Calu3 (cell line): ENCODE measurements at regions not wholly inside any gene's neighbourhood (a gene's known extent, or its start where the extent isn't known, plus 50 kb on each side); places are given as distances from the start of the nearest gene placed in this dataset.

Experiments
- BruUV-seq: library from RNA; stranded (reverse); fragments of 400-500 nt; replicated peaks from 2 replicates; lab custom pipeline; 2021; lab: Mats Ljungman, UMichigan
- CTCF ChIA-PET: fragments of 300-600 bp; sonication (Branson Sonifier 250); formaldehyde crosslinking; loops from one replicate; lab custom pipeline; 2022; ENCODE audit warnings: antibody characterized with exemption; lab: Charles Lee
- DNase-seq: peaks from one replicate; pipeline ENCODE4 v3.0.0; 2022
- H3K27ac Mint-ChIP-seq: one replicate; pipeline ENCODE4 v1.8.0; 2022; ENCODE audit warnings: mixed read lengths; ENCODE audit not compliant: unreplicated experiment
- H3K27me3 Mint-ChIP-seq: one replicate; pipeline ENCODE4 v1.8.0; 2022; ENCODE audit warnings: mixed read lengths; ENCODE audit not compliant: unreplicated experiment
- H3K36me3 Mint-ChIP-seq: one replicate; pipeline ENCODE4 v1.8.0; 2022; ENCODE audit warnings: mild to moderate bottlenecking, moderate library complexity, mixed read lengths; ENCODE audit not compliant: insufficient read depth, unreplicated experiment
- H3K4me1 Mint-ChIP-seq: one replicate; pipeline ENCODE4 v1.8.0; 2022; ENCODE audit warnings: mild to moderate bottlenecking, low read depth, mixed read lengths; ENCODE audit not compliant: unreplicated experiment
- H3K4me3 Mint-ChIP-seq: one replicate; pipeline ENCODE4 v1.8.0; 2022; ENCODE audit warnings: mild to moderate bottlenecking, low read depth, moderate library complexity, mixed read lengths; ENCODE audit not compliant: unreplicated experiment
- H3K9me3 Mint-ChIP-seq: one replicate; pipeline ENCODE4 v1.8.0; 2022; ENCODE audit warnings: low read depth, mixed read lengths; ENCODE audit not compliant: unreplicated experiment
- CTCF ChIP-seq: fragments of 200-600 bp; IDR thresholded peaks from one replicate; pipeline ENCODE4 v1.8.0; 2022; ENCODE audit warnings: antibody characterized with exemption; ENCODE audit not compliant: unreplicated experiment
- intact Hi-C: fragments of 100-400 bp; cut with micrococcal nuclease; formaldehyde crosslinking; loops from one replicate; pipeline ENCODE4 v1.10.0; 2022; ENCODE audit not compliant: unreplicated experiment

- CTCF ChIA-PET = no interaction called here
- no peak for TF ChIP-seq CTCF
- intact Hi-C loops = no loop called here
- no peak for DNase-seq
- no TSS peak for BruUV-seq
- H3K27ac Mint-ChIP-seq = no peak overlapping the region
- no peaks in the 10 kb centered on the region for H3K9me3 Mint-ChIP-seq
- H3K4me1 Mint-ChIP-seq = no peaks in the 10 kb centered on the region
- no peak overlapping the region for H3K4me3 Mint-ChIP-seq
- H3K27me3 Mint-ChIP-seq = no peaks in the 10 kb centered on the region
- H3K36me3 Mint-ChIP-seq = no peaks in the 10 kb centered on the region
Measured at GRCh38 chr1:57655161-57655560, 231.3 kb upstream of the DAB1 start.

- H3K9me3 Mint-ChIP-seq = peaks cover 3% of the 10 kb centered on the region
- no TSS peak for BruUV-seq
- CTCF ChIA-PET = no interaction called here
- no peaks in the 10 kb centered on the region for H3K27me3 Mint-ChIP-seq
- H3K36me3 Mint-ChIP-seq = no peaks in the 10 kb centered on the region
- H3K4me1 Mint-ChIP-seq = no peaks in the 10 kb centered on the region
- H3K27ac Mint-ChIP-seq = no peak overlapping the region
- intact Hi-C loops = no loop called here
- no peak for DNase-seq
- TF ChIP-seq CTCF = no peak
- H3K4me3 Mint-ChIP-seq = no peak overlapping the region
Measured at GRCh38 chr1:57644667-57645066, 220.8 kb upstream of the DAB1 start.

- no peak for DNase-seq
- Mint-ChIP-seq H3K36me3 (no peaks in the 10 kb centered on the region), H3K9me3 (peaks cover 2% of the 10 kb centered on the region), H3K4me1 (no peaks in the 10 kb centered on the region), H3K4me3 (no peak overlapping the region), H3K27me3 (no peaks in the 10 kb centered on the region), H3K27ac (no peak overlapping the region)
- TF ChIP-seq CTCF = no peak
- no TSS peak for BruUV-seq
- intact Hi-C loops = no loop called here
- CTCF ChIA-PET = no interaction called here
Measured at GRCh38 chr1:57638239-57638638, 214.4 kb upstream of the DAB1 start.

- no peak for TF ChIP-seq CTCF
- no peak overlapping the region for H3K4me3 Mint-ChIP-seq
- no peaks in the 10 kb centered on the region for H3K36me3 Mint-ChIP-seq
- CTCF ChIA-PET = no interaction called here
- no peaks in the 10 kb centered on the region for H3K4me1 Mint-ChIP-seq
- no peak for DNase-seq
- no peak overlapping the region for H3K27ac Mint-ChIP-seq
- H3K9me3 Mint-ChIP-seq = peaks cover 2% of the 10 kb centered on the region
- intact Hi-C loops = no loop called here
- BruUV-seq = no TSS peak
- H3K27me3 Mint-ChIP-seq = no peaks in the 10 kb centered on the region
Measured at GRCh38 chr1:57637155-57637554, 213.3 kb upstream of the DAB1 start.
